Natural killer cell (primary cell): ENCODE measurements at regions not wholly inside any gene's neighbourhood (a gene's known extent, or its start where the extent isn't known, plus 50 kb on each side); places are given as distances from the start of the nearest gene placed in this dataset.

Experiments
- ATAC-seq, 3 donors: fragments of 150-1000 bp in 2 of 3; fragments of 200-7000 bp in 1 of 3; cut with Tn5 transposase; 1 replicate in 1 of 3; 2 replicates in 2 of 3; pipeline ENCODE4 v1.10.0; 2021; ENCODE audit warnings: mild to moderate bottlenecking in 2 of 3, moderate library complexity in 2 of 3
- DNase-seq, 2 donors: peaks; one replicate each; pipeline versions ENCODE4 v3.0.0 to v3.0.0-alpha.2; 2013 to 2021; ENCODE audit warnings: mixed read lengths in 1 of 2
- H3K27ac ChIP-seq: one replicate; pipeline ENCODE4 v1.5.1; 2013; ENCODE audit warnings: mild to moderate bottlenecking, low read length
- H3K27me3 ChIP-seq: one replicate; pipeline ENCODE4 v1.6.1; 2013; ENCODE audit warnings: low read length; ENCODE audit not compliant: control insufficient read depth, insufficient read depth
- H3K36me3 ChIP-seq: one replicate; pipeline ENCODE4 v1.6.1; 2013; ENCODE audit warnings: low read length; ENCODE audit not compliant: control insufficient read depth, insufficient read depth
- H3K4me1 ChIP-seq: one replicate; pipeline ENCODE4 v1.6.1; 2013; ENCODE audit warnings: low read length; ENCODE audit not compliant: control insufficient read depth, insufficient read depth
- H3K4me3 ChIP-seq: one replicate; pipeline ENCODE4 v1.5.1; 2013; ENCODE audit warnings: low read length
- H3K9me3 ChIP-seq: one replicate; pipeline ENCODE4 v1.6.1; 2013; ENCODE audit warnings: low read length; ENCODE audit not compliant: control insufficient read depth, insufficient read depth
- H3K27ac Mint-ChIP-seq, 2 donors: one replicate each; pipeline ENCODE4 v1.8.0; 2022; ENCODE audit warnings: mild to moderate bottlenecking in 2 of 2, mixed read lengths in 2 of 2, moderate library complexity in 1 of 2
- H3K27me3 Mint-ChIP-seq, 2 donors: one replicate each; pipeline ENCODE4 v1.8.0; 2022; ENCODE audit warnings: low read depth in 2 of 2, mixed read lengths in 2 of 2
- H3K36me3 Mint-ChIP-seq: one replicate; pipeline ENCODE4 v1.8.0; 2022; ENCODE audit warnings: mixed read lengths
- H3K4me1 Mint-ChIP-seq, 2 donors: one replicate each; pipeline ENCODE4 v1.8.0; 2022; ENCODE audit warnings: mixed read lengths in 2 of 2
- H3K4me3 Mint-ChIP-seq: one replicate; pipeline ENCODE4 v1.8.0; 2022; ENCODE audit warnings: mild to moderate bottlenecking, moderate library complexity, mixed read lengths
- H3K9me3 Mint-ChIP-seq, 2 donors: one replicate each; pipeline ENCODE4 v1.8.0; 2022; ENCODE audit warnings: mixed read lengths in 2 of 2
- CTCF ChIP-seq: fragments of 200-600 bp; IDR thresholded peaks from one replicate; pipeline ENCODE4 v1.8.0; 2022; ENCODE audit warnings: antibody characterized with exemption
- WGBS: methylation state at CpG from one replicate; pipeline ENCODE4 v1.1.7; 2013; ENCODE audit warnings: missing lambda C conversion rate; ENCODE audit not compliant: insufficient coverage; 5-methylcytosine and 5-hydroxymethylcytosine counted together
- intact Hi-C: fragments of 100-400 bp; cut with micrococcal nuclease; formaldehyde crosslinking; loops from one replicate; pipeline ENCODE4 v1.14.2; 2022

DNA sequence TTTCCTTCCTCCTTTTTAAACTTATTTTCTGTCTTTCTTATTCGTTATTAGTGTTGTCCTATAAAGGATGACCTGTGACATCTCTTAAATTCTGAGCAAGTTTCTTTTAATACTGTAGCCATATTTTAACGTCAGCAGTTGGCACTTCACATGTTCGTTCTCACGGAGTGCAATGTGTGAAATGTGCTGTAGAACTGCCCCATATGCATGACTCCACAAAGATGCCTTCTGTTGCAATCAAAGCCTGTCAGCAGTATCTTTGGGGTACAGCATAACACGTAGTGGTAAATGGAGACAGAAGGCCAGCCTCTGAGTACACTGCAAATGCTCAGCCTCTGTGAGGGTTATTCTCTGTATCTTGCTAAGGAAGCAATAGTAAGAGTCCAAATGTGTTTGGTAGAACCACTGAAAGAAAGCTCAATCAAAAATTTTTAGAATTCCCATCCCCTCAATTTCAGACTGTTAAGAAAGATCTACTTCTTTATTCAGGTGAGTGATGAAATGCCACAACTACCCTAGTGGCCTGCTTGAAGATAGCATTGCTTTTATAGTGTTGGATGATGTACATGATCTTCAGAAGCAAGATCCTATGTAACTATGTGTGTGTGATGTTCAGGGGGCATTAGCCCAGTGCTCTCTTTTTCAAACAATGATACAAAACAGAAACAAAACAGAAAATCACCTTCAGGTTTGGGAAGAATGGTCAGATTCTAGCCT lies 277.7 kb downstream of the TMEM167A start:
- H3K27me3 Mint-ChIP-seq, result peaks cover 0 to 12% of the 10 kb centered on the region in 2 donors
- H3K9me3 ChIP-seq, result no peaks in the 10 kb centered on the region
- DNase-seq (no peak), ATAC-seq (no peak)
- no peaks in the 10 kb centered on the region for H3K36me3 Mint-ChIP-seq
- 87% methylated on average over 4 of the region's 5 CpGs for WGBS
- H3K4me3 ChIP-seq, result no peak overlapping the region
- H3K36me3 ChIP-seq, result no peaks in the 10 kb centered on the region
- no peak overlapping the region for H3K27ac Mint-ChIP-seq
- TF ChIP-seq CTCF, result no peak
- H3K27me3 ChIP-seq, result no peaks in the 10 kb centered on the region
- no peak overlapping the region for H3K4me3 Mint-ChIP-seq
- H3K4me1 ChIP-seq, result no peaks in the 10 kb centered on the region
- H3K4me1 Mint-ChIP-seq, result no peaks in the 10 kb centered on the region
- no peak overlapping the region for H3K27ac ChIP-seq
- intact Hi-C loops, result no loop called here
- H3K9me3 Mint-ChIP-seq, result no peaks in the 10 kb centered on the region

DNA sequence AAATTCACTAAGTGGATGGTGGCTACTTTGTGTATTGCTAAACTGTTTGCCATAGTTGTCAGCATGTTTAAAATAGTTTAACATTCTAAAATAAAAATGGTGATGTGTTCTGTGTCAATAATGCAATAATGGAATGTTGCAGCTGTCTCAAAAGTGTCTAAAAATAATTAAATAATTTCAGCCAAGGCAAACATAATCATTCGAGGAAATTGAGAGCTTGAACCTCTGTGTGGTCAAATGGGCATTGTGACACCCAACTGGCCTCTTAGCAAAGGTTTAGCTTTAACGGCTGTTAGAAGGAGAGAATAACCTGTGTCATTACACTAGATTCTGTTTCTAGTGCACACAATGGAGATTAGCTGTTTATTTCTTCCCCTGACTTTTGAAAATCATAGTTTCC lies 278.5 kb downstream of the TMEM167A start:
- Histone ChIP-seq H3K36me3 (no peaks in the 10 kb centered on the region), H3K4me1 (no peaks in the 10 kb centered on the region), H3K4me3 (no peak overlapping the region), H3K27me3 (no peaks in the 10 kb centered on the region), H3K27ac (no peak overlapping the region), H3K9me3 (no peaks in the 10 kb centered on the region)
- intact Hi-C loops, result no loop called here
- Mint-ChIP-seq H3K4me1 (no peaks in the 10 kb centered on the region), H3K9me3 (no peaks in the 10 kb centered on the region), H3K4me3 (no peak overlapping the region), H3K27ac (no peak overlapping the region), H3K36me3 (no peaks in the 10 kb centered on the region), H3K27me3 (peaks cover 0 to 12% of the 10 kb centered on the region in 2 donors)
- ATAC-seq, result no peak
- TF ChIP-seq CTCF, result no peak
- no peak for DNase-seq
- WGBS, result 74% methylated on average over 2 of the region's 2 CpGs

GRCh38 chr5:82796643-82797416 lies 280.4 kb downstream of the TMEM167A start:
- H3K27me3 Mint-ChIP-seq, result peaks cover 0 to 12% of the 10 kb centered on the region in 2 donors
- ATAC-seq (no peak), DNase-seq (no peak)
- no peak overlapping the region for H3K27ac Mint-ChIP-seq
- Histone ChIP-seq H3K36me3 (no peaks in the 10 kb centered on the region), H3K9me3 (no peaks in the 10 kb centered on the region), H3K4me1 (no peaks in the 10 kb centered on the region), H3K27me3 (no peaks in the 10 kb centered on the region), H3K27ac (no peak overlapping the region), H3K4me3 (no peak overlapping the region)
- intact Hi-C loops, result no loop called here
- H3K4me1 Mint-ChIP-seq, result no peaks in the 10 kb centered on the region
- WGBS, result 81% methylated on average over 5 of the region's 5 CpGs
- H3K36me3 Mint-ChIP-seq, result no peaks in the 10 kb centered on the region
- no peak overlapping the region for H3K4me3 Mint-ChIP-seq
- no peak for TF ChIP-seq CTCF
- H3K9me3 Mint-ChIP-seq, result no peaks in the 10 kb centered on the region
